HUDEP-2 (cell line): ENCODE measurements at regions not wholly inside any gene's neighbourhood (a gene's known extent, or its start where the extent isn't known, plus 50 kb on each side); places are given as distances from the start of the nearest gene placed in this dataset.
"Not testable (repeated sequence)": the region's sequence is repeated elsewhere in the genome, so short reads cannot be mapped to it uniquely, and the experiment has no call there.

ENCODE experiments used
- DNase-seq, 76 experiments: peaks; one replicate each; lab custom pipeline; 2025; ENCODE audit not compliant: unreplicated experiment in 76 of 76; lab: John Stamatoyannopoulos, UW

DNA sequence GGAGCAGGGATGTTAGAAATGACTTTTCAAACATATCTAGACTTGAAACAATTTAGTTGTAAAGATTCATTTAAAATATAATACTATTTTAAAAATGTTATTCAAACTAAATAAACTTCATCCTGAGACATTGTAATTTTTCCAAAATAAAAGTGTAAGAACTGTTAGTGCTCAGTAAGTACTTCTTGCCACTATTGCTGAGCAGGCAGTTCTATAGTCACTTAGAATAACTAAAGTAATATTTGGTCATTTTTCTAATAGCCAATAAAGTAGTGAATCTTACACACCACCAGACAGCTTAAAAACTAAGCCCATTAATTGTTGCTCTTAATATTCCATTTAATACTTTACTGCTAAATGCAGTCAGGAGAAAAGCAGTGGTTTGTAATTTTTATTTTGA, 1120.0 kb upstream of the CDH10 start:
- no peak for DNase-seq

DNA sequence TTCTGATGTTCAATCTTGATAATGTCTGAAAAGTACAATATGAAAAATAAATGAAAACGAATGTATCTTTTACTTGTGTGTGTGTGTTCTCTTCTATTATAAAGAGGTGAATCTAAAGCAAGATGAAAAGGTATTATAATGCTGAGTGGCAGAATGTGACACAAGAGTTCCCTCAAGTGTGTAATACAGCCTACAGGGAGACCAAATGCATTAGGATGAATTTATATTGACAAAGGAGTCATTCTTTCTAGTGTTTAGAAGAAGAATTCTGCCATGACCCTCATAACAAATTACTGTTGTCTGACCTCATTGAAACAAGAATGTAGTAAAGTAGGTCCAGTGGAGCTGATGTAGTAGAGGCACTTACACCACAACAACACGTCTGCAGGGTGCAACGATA, 1119.0 kb upstream of the CDH10 start:
- no peak for DNase-seq

DNA sequence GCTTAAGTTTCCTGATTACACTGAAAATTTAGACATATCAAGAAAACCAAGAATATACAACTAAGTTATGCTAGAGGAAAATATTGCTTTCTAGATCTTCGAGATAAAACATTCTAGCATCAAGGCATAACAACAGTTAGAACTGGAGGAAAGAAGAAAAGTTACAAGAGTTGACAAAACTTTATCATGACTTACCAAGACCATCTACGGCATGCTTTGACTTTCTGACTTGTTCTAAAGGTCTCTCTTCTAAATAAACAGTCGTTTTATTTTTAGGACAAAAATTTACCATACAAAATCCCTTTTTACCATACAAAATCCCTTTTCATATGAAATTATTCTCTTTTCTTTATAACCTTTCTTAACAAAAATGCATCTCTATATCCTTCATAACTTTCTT, 1110.1 kb upstream of the CDH10 start:
- DNase-seq: no peak

DNA sequence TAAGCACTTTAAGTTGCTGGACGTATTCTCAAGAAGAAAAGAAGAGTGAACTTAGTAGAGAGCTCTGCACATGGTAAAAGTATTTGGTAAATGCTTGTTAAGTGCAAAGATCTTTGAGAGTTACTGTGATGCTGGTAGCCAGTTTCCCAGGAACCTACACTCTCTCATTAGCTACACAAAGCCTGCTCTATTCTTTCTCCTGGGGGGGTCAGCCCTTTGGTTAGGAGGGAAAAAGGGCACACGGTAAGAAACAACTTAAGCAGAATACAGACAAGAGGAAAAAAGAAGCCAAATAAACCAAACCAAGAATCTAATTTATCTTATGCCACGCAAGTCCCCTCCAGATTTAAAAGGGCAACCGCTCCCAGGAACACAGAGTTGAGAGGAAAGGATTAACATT, 1100.1 kb upstream of the CDH10 start:
- no peak for DNase-seq

DNA sequence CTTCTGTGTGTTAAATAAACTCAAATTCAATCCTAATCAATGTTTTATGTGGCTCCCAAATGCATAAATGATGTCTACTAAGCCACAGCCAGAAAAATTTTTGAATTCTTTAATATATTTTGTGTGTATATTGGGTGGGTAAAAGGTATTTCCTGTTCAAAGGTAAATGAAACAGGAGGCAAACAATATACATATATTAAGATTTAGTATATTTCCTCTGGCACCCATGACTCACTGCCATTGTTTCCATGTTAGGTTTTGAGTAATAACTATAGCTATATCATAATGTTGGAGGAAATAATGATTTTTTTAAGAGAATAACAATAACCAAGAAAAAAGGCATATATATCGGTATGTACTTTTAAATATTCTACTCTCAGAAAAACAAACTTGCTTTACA, 1071.9 kb upstream of the CDH10 start:
- no peak for DNase-seq

DNA sequence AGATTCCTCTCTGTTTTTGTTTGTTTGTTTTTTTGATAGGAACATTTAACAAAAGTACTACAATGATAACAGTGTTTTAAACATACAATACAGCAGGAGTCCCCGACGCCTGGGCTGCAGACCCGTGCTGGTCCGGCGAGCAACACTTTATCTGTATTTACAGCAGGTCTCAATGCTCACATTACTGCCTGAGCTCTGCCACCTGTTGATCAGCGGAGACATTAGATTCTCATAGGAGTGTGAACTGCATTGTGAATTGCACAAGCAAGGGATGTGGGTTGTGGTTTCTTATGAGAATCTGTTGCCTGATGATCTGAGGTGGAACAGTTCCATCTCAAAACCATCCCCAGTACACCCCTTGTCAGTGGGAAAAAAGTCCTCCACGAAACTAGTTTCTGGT, 1068.5 kb upstream of the CDH10 start:
- no peak for DNase-seq

DNA sequence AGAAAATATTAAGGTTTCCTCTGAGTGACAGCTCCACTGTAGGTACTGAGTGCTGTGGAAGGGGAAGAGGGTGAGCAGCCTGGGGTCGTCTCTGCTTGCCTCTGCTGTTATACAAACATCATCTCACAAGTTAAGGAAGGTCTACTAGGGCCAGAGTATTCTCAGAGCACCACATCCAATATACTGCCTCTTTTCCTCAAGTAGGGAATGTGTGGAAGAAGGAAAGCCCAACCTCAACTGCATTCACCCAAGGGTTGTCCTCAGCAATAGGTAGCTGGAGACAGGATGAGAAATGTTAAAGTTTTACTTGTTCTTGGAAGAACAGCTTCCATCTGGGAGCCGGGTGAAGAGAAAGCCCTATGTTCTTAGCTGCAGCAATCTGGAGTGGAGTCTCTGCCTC, 1062.3 kb upstream of the CDH10 start:
- no peak for DNase-seq

DNA sequence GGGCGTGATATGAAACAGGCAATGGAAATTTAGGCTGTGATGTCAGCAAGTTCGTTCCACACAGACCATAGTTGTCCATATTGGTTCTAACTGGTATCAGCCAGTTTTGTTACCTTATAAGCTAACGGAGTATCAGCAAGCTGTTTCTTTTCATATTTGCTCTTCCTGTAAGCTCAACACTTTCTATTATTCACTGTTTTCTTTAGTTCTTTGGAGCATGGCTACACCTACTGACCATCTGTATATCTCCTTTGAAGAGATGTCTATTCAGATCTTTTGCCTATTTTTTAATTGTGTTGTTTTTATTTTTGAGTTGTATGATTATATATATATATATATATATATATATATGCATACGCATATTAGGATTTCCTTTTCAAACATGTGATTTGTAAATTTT, 1057.2 kb upstream of the CDH10 start:
- DNase-seq: no peak

DNA sequence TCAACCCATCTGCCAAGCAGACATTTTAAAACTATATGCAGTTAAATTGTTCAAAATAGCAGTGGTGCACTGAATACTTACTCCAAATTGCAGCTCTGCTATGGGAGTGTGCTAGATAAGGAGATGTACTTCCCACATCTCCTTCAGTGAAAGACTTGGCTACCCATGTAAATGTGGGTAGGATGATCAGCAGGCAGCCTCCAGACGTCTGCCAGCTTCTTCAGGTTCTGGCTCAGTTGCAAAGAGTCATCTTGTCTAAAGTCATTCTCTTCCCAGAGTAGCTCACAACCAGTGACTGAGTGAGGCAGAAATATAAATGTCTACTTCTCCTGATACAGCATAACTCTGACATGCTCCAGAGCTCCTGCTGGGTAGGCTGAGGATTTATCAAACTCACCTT, 1050.0 kb upstream of the CDH10 start:
- DNase-seq: no peak

DNA sequence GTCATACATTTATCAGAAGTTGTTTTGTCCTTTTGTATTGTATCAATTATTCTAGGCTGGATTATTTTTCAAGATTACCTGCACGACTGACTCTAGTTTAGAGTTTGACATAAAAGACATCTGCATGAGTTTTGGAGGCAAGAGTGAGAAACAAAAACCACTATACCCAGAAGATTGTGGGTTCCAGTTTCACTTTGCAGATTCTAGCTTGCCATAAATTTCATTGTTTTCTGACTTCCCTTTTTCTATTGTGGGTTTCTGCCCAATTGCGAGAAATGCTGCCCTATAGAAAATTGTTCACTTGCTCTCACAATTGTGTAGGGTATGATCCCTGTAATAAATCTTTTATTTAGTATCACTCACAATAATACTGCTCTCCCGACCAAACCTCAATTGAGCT, 1043.4 kb upstream of the CDH10 start:
- no peak for DNase-seq

DNA sequence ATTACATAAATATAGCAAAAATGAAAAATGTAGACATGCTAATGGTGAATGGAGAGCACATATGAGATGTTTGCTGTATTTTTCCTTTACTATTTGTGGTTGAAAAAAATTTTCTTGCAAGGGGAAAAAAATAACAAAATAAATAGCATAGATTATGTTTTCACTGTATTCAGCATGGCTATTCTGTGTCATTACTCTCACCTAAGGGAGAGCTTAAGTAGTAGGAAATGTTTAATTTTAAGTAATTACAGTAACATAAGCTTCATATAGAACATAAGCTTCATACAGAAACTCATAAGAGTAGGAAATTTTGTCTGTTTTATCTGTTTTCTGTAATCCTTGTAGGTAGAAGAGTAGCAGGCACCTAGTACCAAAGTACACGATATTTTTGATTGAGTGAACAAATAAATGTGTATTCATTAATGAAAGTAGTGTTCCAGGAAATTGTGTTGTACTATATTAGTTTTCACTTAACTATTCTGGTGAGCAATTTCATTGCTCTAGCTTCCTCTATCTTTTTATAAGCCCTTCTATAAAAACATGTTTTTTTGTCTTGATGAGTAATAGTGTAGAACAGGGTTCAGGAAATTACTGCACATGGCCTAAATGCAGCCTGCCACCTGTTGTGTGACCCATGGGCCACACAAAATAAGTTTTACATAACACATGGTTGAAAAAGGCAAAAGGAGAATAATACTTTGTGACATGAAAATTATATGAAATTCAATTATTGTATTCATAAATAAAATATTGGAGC, 1025.0 kb upstream of the CDH10 start:
- DNase-seq: no peak

DNA sequence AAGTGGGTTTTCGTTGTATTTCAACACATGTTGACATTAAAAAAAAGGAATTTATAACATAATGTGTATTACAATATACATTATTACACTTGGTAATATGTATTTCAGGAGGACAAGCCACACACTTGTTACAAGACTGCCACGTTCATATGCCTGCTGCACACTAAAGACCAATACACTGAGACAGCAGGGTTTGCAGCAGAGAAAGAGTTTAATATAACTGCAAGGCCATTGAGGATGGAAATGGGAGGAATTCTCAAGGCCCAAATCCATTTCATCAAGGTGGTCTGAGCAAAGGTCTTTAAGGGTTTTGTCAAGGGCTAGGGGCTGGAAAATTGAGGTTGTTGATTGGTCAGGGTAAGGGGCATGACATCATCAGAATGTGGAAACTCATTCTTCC, 1017.8 kb upstream of the CDH10 start:
- no peak for DNase-seq

DNA sequence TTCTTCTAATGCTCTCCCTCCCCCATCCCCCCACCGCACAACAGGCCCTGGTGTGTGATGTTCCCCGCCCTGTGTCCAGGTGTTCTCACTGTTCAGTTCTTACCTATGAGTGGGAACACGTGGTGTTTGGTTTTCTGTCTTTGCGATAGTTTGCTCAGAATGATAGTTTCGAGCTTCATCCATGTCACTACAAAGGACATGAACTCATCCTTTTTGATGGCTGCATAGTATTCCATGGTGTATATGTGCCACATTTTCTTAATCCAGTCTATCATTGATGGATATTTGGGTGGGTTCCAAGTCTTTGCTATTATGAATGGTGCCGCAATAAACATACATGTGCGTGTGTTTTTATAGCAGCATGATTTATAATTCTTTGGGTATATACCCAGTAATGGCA, 1005.5 kb upstream of the CDH10 start:
- not testable (repeated sequence) for DNase-seq

DNA sequence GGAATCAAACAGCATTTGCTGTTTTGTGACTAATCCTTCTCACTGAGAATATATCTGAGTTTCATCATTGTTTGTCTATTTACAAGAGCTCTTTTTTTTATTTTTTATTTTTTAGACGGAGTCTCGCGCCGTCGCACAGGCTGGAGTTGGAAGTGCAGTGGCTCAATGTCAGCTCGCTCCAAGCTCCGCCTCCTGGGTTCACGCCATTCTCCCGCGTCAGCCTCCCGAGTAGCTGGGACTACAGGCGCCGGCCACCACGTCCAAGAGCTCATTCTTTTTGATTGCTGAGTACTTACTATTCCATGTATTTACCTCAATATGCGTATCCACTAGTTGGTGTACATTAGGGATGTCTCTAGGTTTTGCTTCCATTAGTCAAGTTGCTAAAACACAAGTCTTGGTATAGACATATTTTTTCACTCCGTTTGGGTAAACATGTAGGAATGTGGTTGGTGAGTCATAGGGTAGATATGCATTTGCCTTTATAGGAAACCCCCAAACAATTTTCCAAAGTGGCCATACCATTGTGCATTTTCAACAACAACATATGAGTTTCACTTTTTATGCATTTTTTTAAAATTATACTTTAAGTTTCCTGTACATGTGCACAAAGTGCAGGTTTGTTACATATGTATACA, 1005.0 kb upstream of the CDH10 start:
- no peak for DNase-seq

DNA sequence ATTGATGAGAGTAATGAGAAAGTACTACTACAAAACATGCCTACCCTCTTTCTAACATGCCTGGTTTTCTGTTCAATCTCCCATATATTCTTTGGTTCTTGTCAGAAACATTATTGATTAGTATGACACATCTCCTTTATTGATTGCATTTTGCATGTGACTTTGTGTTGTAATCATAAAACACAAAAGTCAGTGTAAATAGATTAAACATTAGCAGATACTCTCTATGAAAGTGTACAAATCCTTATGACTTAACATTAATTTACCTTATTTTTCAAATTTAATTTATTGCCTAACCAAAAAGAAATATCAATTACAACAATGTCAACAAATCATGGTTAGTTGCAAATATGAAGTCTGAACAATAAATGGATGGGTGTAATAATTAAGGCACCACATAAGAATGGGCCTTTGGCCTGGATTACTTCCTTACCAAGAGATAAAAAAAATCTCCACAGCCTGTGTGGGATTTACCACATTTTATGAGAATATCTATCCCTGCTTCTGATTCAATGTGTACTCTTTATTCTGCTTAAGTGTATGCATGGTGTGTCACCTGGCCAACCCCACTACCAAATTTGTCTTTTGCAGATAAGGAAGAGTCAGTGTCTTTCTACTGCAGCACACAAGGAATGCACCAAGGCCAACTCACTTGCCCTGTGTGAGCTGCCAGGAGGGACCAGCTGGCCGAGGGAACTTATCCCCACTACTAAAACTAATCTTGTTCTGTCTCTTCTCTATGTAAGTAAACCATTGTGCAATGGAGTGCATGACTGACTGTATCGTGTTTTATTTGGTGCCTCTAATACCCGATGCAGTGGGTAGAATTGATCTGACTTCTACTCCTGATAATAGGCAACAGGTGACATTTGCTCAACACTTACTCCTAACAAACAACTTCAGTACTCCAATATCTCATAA, 1001.9 kb upstream of the CDH10 start:
- DNase-seq: no peak

DNA sequence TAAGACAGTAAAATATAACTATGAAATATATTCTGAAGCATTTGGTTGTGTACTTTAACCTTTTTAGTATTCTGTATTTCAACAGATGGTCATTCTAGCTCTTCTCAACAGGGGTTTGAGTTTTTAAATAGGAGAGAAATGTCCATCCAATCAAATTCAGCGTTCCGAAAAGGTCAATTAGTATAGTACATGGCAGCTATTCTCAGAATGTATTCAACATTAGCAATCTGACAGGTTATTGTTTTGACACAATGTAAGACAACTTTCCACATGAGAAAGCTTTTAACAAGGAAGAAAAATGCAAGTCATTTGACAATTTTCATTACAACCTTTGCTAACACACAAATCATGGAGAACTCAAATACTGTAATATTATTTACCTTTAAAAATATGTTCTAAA, 996.3 kb upstream of the CDH10 start:
- DNase-seq: no peak

DNA sequence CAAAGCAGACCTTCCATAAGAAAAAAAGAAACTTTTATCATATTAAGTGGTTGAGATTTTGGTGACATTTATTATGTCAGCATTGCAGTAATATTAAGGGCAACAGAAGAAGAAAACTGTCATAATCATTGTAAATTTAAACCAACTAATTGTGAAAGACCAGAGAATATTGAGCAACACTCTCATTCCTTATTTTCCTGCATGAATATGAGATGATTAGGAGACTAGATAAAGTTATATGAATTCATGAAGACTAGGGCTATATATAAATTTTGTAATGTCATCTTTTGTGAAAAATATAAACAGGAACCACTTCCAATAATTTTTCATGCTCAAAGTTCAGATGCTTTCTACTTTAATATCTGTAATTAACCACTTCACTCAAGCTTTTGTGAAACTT, 974.5 kb upstream of the CDH10 start:
- no peak for DNase-seq

DNA sequence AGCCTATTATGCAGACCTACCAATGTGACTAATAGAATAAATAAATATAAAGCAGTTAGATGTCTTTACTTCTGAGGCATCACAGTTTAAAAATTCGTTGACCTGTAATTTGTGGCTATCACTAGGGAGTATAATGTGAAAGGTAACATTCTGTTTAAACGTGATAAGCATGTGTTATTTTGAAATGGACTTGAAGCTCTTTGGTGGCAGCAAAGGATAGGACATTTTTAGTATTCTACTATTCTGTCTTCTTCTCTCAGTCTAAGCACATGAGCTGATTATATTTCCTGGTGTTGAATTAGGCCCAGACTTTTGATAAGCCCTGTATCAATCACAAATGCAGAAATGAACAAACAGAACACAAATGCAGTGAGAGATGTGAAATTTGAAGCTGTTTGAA, 974.0 kb upstream of the CDH10 start:
- no peak for DNase-seq

DNA sequence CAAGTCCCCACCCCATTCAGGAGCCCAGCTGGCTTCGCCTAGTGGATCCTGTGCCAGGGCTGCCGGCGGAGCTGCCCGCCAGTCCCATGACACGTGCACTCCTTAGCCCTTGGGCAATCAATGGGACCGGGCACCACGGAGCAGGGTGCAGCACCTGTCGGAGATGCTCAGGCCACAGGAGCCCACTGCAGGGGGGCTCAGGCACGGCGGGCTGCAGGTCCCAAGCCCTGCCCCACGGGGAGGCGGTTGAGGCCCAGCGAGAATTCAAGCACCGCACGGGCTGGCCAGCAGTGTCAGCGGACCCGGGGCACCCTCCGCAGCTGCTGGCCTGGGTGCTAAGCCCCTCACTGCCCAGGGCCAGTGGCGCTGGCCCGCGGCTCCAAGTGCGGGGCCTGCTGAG, 969.7 kb upstream of the CDH10 start:
- DNase-seq: no peak

DNA sequence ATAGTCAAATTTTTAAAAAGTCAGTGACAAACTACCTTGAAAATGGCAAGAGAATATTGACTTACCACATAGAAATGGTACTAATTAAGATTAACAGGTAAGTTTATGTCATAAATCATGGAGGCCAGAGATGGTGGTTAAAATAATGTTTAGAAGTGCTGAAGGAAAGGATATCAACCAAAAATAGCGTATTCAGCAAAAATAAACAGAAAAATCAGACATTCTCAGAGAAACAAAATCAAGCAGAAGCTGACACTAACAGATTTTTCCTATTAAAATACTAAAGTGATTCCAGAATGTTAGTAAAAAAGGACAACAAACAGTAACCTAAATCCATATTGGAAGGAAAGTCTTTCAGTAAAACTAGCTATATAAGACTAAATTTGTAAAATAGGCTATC, 959.9 kb upstream of the CDH10 start:
- DNase-seq: no peak

DNA sequence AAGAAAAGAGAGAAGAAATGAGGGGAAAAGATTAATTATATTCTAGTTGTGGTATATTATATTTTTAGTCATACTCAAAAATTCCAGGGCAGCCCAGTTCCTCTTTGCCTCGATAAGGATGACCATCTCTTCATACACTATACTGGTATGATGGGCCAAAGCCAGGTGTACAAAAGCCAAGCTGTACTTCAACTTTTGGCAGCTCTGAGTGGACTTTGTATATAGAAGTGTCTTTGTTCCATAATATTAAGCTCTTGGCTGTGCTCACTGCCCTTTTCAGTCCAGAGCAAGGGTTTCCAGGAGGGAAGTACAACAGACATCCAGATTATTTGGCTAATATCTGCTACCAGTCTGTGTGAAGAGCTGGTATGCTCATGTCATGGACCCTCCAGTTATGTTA, 934.3 kb upstream of the CDH10 start:
- DNase-seq: no peak

DNA sequence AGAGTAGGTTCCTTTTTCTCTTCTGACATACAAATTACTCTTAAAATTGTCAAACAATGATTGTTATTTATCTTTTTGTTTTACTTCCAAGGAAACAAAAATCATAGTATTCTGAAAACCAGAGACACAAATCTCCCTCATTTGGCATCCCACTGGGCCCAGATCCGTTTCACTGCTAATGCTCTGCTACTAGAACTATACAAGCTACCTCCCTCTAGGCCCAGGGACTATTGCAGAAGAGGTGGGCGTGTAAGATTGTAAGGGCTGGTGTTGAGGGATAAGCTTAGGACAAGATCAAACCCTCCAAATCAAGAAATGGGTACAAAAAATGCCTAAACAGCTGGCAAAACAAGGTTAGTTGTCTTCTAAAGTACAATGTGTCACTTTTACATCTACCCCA, 928.9 kb upstream of the CDH10 start:
- no peak for DNase-seq
